ENCODE measurements at regions not wholly inside any gene's neighbourhood (a gene's known extent, or its start where the extent isn't known, plus 50 kb on each side); places are given as distances from the start of the nearest gene placed in this dataset.
"Not testable (repeated sequence)": the region's sequence is repeated elsewhere in the genome, so short reads cannot be mapped to it uniquely, and the experiment has no call there.

DNA sequence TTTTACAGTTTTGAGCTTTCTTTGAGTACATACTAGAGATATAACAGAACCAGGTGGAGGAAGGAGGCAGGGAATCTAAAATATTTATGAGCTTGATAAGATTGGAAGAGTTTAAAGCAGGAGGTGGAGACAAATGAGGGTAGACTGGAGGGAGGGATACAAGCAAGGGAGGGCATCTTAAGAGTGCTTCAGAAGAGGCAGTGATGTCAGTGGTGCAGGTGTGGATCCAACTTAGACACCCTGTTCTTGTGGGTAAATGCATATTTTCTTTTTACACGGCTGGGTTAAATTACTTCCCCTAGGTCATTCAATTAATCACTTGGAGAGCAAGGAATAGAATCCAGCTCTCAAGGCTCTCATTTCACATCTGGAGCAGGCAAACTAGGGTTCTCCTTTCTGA lies 146.1 kb upstream of the LRIG3 start:
- TF ChIP-seq TAF1 (IDR thresholded peaks at IDR 0.05; ENCODE audit: low read depth, low read length) (no peak), PAX5 (IDR thresholded peaks at IDR 0.05; ENCODE audit: insufficient read depth, low read length, severe bottlenecking) (no peak), POLR2AphosphoS5 (IDR thresholded peaks at IDR 0.05; ENCODE audit: low read depth, low read length) (no peak), POLR2A (IDR thresholded peaks at IDR 0.05; ENCODE audit: low read depth, low read length) (no peak), SPI1 (IDR thresholded peaks at IDR 0.05; ENCODE audit: low read depth, low read length) (no peak), POU2F2 (IDR thresholded peaks at IDR 0.05; ENCODE audit: low read depth, low read length) (no peak)
- DNase-seq (ENCODE audit: insufficient read length, low spot score) (no peak), FAIRE-seq (no peak)

DNA sequence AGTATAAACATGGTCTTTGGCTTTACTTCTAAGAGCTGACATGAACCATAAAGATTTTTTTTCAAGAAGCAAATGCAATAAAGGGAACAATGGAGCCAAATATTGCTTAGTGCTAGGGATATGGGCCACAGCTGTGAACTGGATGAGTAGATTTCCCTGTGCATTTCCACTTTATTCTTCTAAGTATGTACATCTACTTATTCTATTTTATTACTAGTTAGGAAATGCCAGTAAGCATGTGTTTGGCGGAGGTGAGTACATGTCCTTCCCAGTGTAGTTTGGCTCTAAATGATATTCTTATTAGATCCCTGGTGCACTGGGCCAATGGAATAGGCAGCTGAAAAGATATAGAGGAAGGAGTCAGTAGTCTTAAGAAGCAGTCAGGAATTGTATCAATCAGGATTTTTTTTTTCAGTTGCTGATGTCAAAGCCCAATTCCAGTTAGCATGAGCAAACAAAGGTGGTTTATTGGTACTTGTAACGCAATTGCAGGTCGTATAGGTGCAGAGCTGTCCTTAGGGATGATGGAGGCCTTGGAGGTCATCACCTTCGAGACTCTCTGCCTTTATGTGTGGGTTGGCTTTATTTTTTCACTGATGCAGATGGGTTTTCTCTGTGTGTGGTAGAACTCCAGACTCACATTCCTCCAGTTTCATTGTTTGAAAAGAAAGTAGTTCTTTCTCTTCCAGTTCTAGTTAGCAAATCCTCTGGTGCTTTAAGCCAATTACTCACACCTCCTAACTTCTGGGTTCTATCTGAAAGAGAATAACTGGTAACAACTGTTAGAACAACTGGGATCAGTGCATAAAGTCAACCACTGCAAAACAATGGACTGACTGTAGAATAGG lies 139.0 kb upstream of the LRIG3 start:
- TF ChIP-seq SPI1 (IDR thresholded peaks at IDR 0.05; ENCODE audit: low read depth, low read length) (no peak), PAX5 (IDR thresholded peaks at IDR 0.05; ENCODE audit: insufficient read depth, low read length, severe bottlenecking) (no peak), POLR2A (IDR thresholded peaks at IDR 0.05; ENCODE audit: low read depth, low read length) (no peak), POLR2AphosphoS5 (IDR thresholded peaks at IDR 0.05; ENCODE audit: low read depth, low read length) (no peak), TAF1 (IDR thresholded peaks at IDR 0.05; ENCODE audit: low read depth, low read length) (no peak), POU2F2 (IDR thresholded peaks at IDR 0.05; ENCODE audit: low read depth, low read length) (no peak)
- FAIRE-seq: no peak

DNA sequence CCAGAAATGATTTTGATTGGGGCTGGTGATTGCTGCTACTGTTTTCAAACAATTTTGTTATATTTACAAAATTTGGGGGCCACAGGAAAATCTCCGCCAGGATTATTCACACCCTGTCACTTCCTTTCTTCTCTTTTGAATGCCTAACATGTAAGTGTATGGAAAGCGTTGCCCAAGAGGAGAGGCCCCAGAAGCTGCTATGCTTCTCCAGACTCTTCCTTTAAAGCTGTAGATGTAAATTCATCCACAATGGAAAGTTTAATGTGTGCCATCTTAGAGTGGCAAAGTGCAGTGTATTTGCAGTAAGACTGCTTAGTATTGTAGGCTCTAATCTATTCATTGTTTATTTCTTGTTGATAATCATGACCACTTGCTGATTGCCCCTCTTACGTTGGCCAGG lies 136.7 kb upstream of the LRIG3 start:
- no peak for FAIRE-seq
- DNase-seq (ENCODE audit: insufficient read length, low spot score): no peak
- no peak for TF ChIP-seq TAF1 (IDR thresholded peaks at IDR 0.05; ENCODE audit: low read depth, low read length)
- TF ChIP-seq POU2F2 (IDR thresholded peaks at IDR 0.05; ENCODE audit: low read depth, low read length): no peak
- no peak for TF ChIP-seq SPI1 (IDR thresholded peaks at IDR 0.05; ENCODE audit: low read depth, low read length)
- TF ChIP-seq POLR2AphosphoS5 (IDR thresholded peaks at IDR 0.05; ENCODE audit: low read depth, low read length): no peak
- no peak for TF ChIP-seq POLR2A (IDR thresholded peaks at IDR 0.05; ENCODE audit: low read depth, low read length)
- no peak for TF ChIP-seq PAX5 (IDR thresholded peaks at IDR 0.05; ENCODE audit: insufficient read depth, low read length, severe bottlenecking)

More for the DNA sequence above, 139.0 kb upstream of the LRIG3 start:
- DNase-seq (ENCODE audit: insufficient read length, low spot score): no peak

DNA sequence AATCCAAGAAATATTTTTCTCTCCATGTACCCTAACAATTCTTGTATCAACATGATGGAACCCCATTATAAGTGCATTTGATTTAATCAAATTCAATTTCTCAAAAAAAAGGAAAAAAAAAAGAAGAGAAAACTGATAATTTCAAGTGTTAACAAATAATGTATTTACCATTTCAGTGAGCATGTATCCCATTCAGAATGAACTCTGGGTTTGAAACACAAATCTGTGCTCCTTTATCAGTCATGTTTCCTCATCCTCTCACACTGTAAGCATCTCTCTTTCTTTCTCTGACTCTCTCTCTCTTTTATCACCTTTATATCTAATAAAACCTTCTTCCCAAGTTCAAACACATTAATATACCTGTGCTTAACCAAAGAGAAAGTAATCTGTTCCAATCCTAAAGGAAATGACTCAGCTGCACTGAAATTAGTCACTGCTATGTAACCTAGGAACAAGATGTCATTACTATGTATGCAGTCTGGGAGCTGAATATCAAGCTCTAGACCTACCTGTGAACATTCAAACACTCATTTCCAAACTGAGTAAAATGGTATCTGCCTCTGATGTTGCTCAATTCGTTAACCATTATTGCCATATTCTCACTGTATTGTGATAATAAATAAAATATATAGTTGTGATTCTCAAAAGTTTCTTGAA lies 135.0 kb upstream of the LRIG3 start:
- no peak for FAIRE-seq
- DNase-seq (ENCODE audit: insufficient read length, low spot score): no peak
- TF ChIP-seq TAF1 (IDR thresholded peaks at IDR 0.05; ENCODE audit: low read depth, low read length) (no peak), POU2F2 (IDR thresholded peaks at IDR 0.05; ENCODE audit: low read depth, low read length) (no peak), POLR2A (IDR thresholded peaks at IDR 0.05; ENCODE audit: low read depth, low read length) (no peak), SPI1 (IDR thresholded peaks at IDR 0.05; ENCODE audit: low read depth, low read length) (no peak)

DNA sequence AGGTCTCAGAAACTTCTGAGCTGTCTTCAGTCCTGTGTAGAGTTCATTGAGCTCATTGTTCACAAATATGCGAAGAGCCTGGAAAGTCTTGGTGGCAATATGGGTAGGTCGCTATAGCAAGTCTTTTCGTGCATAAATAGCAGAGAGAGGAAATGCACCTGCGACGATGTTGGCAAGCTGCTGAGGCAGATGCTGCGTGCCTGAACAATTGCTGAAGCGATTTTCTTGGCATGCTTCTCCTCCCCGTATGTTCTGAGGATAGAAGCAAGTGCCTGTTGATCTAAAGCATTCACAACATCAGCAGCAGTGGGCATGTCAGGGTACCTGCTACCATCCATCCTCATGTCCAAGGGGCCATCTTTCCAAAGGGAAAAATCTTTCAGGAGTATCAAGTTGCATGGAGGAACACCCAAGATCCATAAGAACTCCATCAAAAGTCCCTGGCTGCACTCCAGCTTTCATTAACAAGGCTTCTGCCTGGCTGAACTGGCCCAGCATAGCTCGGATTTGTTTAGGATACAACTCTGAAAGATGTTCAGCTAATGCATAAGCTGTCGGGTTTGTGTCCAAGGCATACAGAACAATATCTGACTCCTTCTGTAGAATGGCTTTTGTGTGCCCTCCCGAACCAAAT lies 133.1 kb upstream of the LRIG3 start:
- not testable (repeated sequence) for DNase-seq (ENCODE audit: insufficient read length, low spot score); FAIRE-seq

DNA sequence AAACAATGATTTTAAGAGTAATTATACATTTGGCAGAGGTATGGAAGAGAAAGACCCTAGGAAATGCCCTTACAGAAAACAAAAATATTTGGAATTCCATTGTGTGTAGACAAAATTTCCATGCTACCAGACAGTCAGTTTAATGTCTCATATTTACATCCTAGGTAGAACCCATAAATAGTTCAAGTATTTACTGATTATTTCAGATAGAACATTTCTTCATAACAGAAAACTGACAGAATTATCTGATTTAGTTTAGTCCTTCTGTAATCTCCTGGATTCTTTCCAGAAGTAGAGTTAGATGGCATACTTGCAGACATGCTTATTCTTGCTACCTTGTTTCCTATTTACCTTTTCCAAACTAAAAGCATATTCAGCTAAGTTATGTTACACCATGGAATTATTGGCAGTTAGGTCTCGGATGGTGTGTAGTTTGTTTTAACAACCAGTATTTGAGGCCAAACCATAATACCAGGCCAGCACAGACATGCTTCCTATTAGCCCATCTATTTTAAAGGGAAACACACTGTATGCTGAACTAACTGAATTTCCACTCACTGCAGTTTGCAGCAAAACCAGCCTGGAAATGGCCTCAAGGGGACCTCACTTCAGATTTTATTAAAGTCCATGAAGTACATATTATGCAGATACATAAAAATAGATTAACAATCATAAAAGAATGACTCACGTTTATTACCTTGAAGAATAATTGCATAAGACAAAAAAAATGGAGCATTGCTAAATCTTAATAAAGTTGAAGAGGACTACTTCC lies 126.6 kb upstream of the LRIG3 start:
- no peak for DNase-seq (ENCODE audit: insufficient read length, low spot score)
- FAIRE-seq: no peak
- TF ChIP-seq TAF1 (IDR thresholded peaks at IDR 0.05; ENCODE audit: low read depth, low read length) (no peak), POU2F2 (IDR thresholded peaks at IDR 0.05; ENCODE audit: low read depth, low read length) (no peak), POLR2A (IDR thresholded peaks at IDR 0.05; ENCODE audit: low read depth, low read length) (no peak), SPI1 (IDR thresholded peaks at IDR 0.05; ENCODE audit: low read depth, low read length) (no peak), POLR2AphosphoS5 (IDR thresholded peaks at IDR 0.05; ENCODE audit: low read depth, low read length) (no peak), PAX5 (IDR thresholded peaks at IDR 0.05; ENCODE audit: insufficient read depth, low read length, severe bottlenecking) (no peak)

DNA sequence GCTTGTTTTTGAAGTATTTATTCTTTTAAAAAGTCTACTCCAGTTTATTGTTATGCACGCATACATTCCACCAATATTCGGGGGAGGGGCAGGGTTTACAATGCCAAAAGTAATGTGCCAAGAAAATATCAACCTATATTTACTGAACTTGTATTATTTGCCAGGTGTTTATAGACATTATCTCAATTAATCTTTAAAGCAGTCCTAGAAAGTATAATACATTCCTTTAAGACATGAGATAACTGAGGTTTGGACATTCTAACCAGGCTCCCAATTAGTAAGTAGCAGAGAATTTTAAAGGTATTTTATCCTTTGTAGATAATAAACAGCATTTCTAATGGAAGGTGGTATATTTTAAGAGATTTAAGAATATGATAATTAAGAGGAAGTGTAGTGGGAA lies 124.5 kb upstream of the LRIG3 start:
- FAIRE-seq (no peak), DNase-seq (ENCODE audit: insufficient read length, low spot score) (no peak)
- TF ChIP-seq PAX5 (IDR thresholded peaks at IDR 0.05; ENCODE audit: insufficient read depth, low read length, severe bottlenecking) (no peak), POLR2A (IDR thresholded peaks at IDR 0.05; ENCODE audit: low read depth, low read length) (no peak), POLR2AphosphoS5 (IDR thresholded peaks at IDR 0.05; ENCODE audit: low read depth, low read length) (no peak), SPI1 (IDR thresholded peaks at IDR 0.05; ENCODE audit: low read depth, low read length) (no peak), TAF1 (IDR thresholded peaks at IDR 0.05; ENCODE audit: low read depth, low read length) (no peak), POU2F2 (IDR thresholded peaks at IDR 0.05; ENCODE audit: low read depth, low read length) (no peak)

DNA sequence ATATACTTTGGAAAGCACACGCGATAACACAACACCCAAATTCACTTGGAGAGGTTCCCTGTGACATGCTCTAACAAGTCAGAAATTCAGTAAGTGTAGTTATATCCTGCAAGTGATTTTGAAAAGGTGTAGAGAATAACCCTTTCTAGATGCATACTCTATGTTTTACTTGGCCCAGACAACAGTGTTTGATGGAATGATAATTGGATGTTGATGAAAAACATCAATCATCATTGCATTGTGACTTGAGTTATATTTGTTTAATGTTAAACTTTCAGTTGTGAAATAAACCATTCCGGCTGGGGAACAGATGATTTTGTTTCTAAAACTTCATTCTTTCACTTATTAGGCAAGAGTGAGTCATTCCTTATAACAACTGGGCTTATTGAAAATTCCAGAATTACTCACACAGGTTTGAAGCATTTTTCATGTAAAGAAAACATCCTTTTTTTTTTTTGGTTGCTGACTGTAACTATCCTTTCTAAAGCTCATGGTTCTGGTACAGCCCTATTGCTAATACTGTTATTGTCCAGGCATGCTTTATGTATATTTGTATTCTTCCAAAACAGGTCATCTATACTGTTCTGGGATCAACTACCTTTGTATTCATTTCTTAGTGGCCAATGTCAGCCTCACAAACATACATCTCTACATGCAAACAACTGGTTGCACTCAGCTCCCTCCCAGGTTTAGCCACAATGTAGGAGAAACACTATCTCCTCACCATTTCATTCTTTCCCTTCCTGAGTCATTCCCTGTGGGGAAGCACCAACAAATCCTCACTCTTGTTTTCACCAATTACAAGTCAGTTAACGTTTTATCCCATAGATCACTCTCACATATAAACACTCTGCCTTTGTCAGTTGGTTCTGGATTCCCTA lies 121.2 kb upstream of the LRIG3 start:
- TF ChIP-seq POU2F2 (IDR thresholded peaks at IDR 0.05; ENCODE audit: low read depth, low read length) (no peak), SPI1 (IDR thresholded peaks at IDR 0.05; ENCODE audit: low read depth, low read length) (no peak), TAF1 (IDR thresholded peaks at IDR 0.05; ENCODE audit: low read depth, low read length) (no peak), POLR2AphosphoS5 (IDR thresholded peaks at IDR 0.05; ENCODE audit: low read depth, low read length) (no peak), PAX5 (IDR thresholded peaks at IDR 0.05; ENCODE audit: insufficient read depth, low read length, severe bottlenecking) (no peak), POLR2A (IDR thresholded peaks at IDR 0.05; ENCODE audit: low read depth, low read length) (no peak)
- FAIRE-seq (no peak), DNase-seq (ENCODE audit: insufficient read length, low spot score) (no peak)
